ENCODE measurements at regions not wholly inside any gene's neighbourhood (a gene's known extent, or its start where the extent isn't known, plus 50 kb on each side); places are given as distances from the start of the nearest gene placed in this dataset.
"Not testable (repeated sequence)": the region's sequence is repeated elsewhere in the genome, so short reads cannot be mapped to it uniquely, and the experiment has no call there.

- no peak for DNase-seq
Measured at GRCh38 chr5:101159006-101159405, 255.9 kb upstream of the ST8SIA4 start.

GRCh38 chr5:101153526-101153925 lies 250.4 kb upstream of the ST8SIA4 start:
- DNase-seq: no peak

- DNase-seq: no peak
Measured at GRCh38 chr5:101143526-101143925, 240.4 kb upstream of the ST8SIA4 start.

GRCh38 chr5:101142102-101142501 lies 239.0 kb upstream of the ST8SIA4 start:
- DNase-seq: no peak

- no peak for DNase-seq
Measured at GRCh38 chr5:101136454-101136853, 233.4 kb upstream of the ST8SIA4 start.

GRCh38 chr5:101123363-101123762 lies 220.3 kb upstream of the ST8SIA4 start:
- no peak for DNase-seq

GRCh38 chr5:101112645-101113044 lies 209.6 kb upstream of the ST8SIA4 start:
- no peak for DNase-seq

GRCh38 chr5:101103874-101104273 lies 200.8 kb upstream of the ST8SIA4 start:
- no peak for DNase-seq

GRCh38 chr5:101102506-101102905 lies 199.4 kb upstream of the ST8SIA4 start:
- no peak for DNase-seq

- no peak for DNase-seq
Measured at GRCh38 chr5:101091902-101092301, 188.8 kb upstream of the ST8SIA4 start.

GRCh38 chr5:101084353-101084752 lies 181.3 kb upstream of the ST8SIA4 start:
- DNase-seq: no peak

- no peak for DNase-seq
Measured at GRCh38 chr5:101080462-101081240, 177.6 kb upstream of the ST8SIA4 start.

- no peak for DNase-seq
Measured at GRCh38 chr5:101068298-101068697, 165.2 kb upstream of the ST8SIA4 start.

GRCh38 chr5:101067429-101067828 lies 164.3 kb upstream of the ST8SIA4 start:
- DNase-seq: no peak

- no peak for DNase-seq
Measured at GRCh38 chr5:101062902-101063301, 159.8 kb upstream of the ST8SIA4 start.

GRCh38 chr5:101047181-101047580 lies 144.1 kb upstream of the ST8SIA4 start:
- DNase-seq: no peak

- DNase-seq: no peak
Measured at GRCh38 chr5:101045689-101046088, 142.6 kb upstream of the ST8SIA4 start.

GRCh38 chr5:101040002-101040401 lies 136.9 kb upstream of the ST8SIA4 start:
- not testable (repeated sequence) for DNase-seq

GRCh38 chr5:101036778-101037177 lies 133.7 kb upstream of the ST8SIA4 start:
- no peak for DNase-seq

GRCh38 chr5:101035425-101035824 lies 132.3 kb upstream of the ST8SIA4 start:
- DNase-seq: no peak

GRCh38 chr5:101024299-101024698 lies 121.2 kb upstream of the ST8SIA4 start:
- no peak for DNase-seq

- DNase-seq: no peak
Measured at GRCh38 chr5:101018299-101018698, 115.2 kb upstream of the ST8SIA4 start.

GRCh38 chr5:101012880-101013279 lies 109.8 kb upstream of the ST8SIA4 start:
- DNase-seq: no peak

- DNase-seq: no peak
Measured at GRCh38 chr5:101009758-101010519, 106.9 kb upstream of the ST8SIA4 start.

Data from activated CD4-positive, CD25-positive, alpha-beta regulatory T cell (primary cell).